GM13977 (cell line): ENCODE measurements at regions not wholly inside any gene's neighbourhood (a gene's known extent, or its start where the extent isn't known, plus 50 kb on each side); places are given as distances from the start of the nearest gene placed in this dataset.

ENCODE experiments used
- DNase-seq: peaks from one replicate; pipeline ENCODE4 v3.0.0; 2012; ENCODE audit warnings: low spot score
- in situ Hi-C: fragments of 300-500 bp; cut with MboI; formaldehyde crosslinking; loops from one replicate; pipeline ENCODE4 v1.12.0; 2022; ENCODE audit warnings: low sequenced_read_pairs, low pct_unique_long_range_greater_than_20kb, mixed read lengths, inconsistent platforms; ENCODE audit not compliant: unreplicated experiment
- TF ChIP-seq, protein P1 (sequence below): IDR thresholded peaks from 2 replicates; pipeline ENCODE4 v1.5.1; 2012; ENCODE audit warnings: mild to moderate bottlenecking, control low read depth; ENCODE audit not compliant: insufficient read depth; ENCODE audit errors: extremely low read depth, missing control alignments

DNA sequence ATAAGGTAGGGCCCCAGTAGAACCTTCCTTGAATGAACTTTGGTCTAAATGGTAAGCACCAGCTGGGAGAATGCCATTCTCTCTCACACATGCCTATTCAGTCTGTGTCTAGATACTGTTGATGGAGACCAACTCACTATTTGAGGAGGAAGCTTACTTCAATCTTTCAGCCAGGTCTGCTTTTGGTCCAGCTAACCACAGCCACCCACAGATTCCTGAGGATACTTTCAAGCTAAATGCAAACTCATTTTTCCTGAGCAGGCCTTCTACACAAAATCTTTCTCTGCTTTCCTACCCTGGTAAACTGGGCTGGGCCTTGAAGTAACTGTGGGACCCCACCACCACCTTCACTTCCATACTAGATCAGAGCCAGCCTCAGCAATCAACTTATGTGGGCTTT lies 76.9 kb upstream of the KLF3 start:
- DNase-seq: no peak
- in situ Hi-C loops: no loop called here
- TF ChIP-seq, protein P1, sequence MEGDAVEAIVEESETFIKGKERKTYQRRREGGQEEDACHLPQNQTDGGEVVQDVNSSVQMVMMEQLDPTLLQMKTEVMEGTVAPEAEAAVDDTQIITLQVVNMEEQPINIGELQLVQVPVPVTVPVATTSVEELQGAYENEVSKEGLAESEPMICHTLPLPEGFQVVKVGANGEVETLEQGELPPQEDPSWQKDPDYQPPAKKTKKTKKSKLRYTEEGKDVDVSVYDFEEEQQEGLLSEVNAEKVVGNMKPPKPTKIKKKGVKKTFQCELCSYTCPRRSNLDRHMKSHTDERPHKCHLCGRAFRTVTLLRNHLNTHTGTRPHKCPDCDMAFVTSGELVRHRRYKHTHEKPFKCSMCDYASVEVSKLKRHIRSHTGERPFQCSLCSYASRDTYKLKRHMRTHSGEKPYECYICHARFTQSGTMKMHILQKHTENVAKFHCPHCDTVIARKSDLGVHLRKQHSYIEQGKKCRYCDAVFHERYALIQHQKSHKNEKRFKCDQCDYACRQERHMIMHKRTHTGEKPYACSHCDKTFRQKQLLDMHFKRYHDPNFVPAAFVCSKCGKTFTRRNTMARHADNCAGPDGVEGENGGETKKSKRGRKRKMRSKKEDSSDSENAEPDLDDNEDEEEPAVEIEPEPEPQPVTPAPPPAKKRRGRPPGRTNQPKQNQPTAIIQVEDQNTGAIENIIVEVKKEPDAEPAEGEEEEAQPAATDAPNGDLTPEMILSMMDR: no peak

DNA sequence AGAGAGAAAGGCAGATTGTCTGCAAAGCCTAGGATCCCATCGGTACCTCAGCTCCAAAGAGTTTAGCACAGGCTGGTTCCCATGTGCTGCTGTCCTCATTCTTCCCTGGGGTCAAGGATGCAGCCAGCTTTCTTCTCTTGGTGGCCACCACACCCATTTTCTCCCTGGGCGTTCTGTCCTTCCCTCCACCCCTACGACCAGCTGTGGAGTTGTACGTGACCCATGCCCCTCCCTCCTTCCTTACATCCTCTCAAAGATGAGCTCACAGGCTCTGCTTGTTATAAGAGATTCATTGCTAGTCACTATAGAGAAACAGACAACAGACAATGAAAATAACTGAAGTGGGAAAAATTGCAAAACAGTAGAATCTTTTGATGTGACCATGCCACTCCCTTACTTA lies 74.0 kb upstream of the KLF3 start:
- no peak for DNase-seq
- TF ChIP-seq, protein P1: no peak
- in situ Hi-C loops: no loop called here

DNA sequence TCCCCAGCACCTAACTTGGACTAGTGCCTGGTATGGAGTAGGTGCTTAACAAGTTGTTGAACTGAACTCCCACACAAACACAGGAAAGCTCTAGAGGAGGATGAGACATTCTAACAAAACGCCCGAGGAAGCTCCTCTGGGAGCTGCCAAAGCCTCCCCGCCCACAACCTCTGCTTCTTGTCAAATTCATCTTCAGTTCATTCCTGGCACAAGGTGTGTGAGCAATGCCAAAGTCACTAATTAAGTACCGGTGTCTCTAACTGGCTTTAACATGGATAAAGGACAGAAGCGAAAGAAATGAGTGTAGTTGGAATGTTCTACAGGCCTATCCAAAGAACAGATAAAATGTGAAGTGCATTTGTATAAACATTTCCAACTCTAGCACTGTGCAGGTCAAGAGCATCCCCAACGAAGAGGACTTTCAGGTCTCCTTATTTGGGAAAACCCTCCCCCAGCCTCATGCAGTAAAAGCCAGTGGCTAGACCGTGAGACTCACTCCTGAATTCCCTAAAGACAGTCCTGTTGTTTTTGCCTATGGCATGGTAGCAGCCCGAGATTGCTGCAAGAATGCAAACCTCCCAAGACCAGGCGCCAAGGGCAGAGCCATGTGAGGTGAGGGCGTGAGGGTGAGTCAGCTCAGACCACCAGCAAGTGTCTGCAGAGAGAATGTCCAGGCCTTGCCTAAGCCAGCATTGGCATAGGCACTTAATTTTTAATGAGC lies 72.2 kb upstream of the KLF3 start:
- TF ChIP-seq, protein P1: no peak
- DNase-seq: no peak
- in situ Hi-C loops: no loop called here

DNA sequence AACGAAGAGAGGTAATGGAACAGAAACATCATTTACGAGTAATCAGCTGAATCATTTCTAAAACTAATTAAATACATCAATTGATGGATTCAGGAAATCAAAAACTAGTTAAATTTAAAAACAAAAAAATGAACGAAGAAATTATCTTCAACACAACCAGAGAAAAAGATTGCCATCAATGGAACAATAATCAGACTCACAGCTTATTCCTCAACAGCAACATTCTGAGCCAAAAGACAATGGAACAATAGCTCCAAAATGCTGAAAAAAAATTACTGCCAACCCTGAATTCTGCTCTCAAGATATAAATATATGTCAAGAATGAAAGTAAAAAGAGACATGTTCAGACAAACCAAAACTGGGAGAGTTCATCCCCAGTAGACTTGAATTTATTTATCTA lies 65.5 kb upstream of the KLF3 start:
- TF ChIP-seq, protein P1: no peak
- in situ Hi-C loops: no loop called here
- no peak for DNase-seq

DNA sequence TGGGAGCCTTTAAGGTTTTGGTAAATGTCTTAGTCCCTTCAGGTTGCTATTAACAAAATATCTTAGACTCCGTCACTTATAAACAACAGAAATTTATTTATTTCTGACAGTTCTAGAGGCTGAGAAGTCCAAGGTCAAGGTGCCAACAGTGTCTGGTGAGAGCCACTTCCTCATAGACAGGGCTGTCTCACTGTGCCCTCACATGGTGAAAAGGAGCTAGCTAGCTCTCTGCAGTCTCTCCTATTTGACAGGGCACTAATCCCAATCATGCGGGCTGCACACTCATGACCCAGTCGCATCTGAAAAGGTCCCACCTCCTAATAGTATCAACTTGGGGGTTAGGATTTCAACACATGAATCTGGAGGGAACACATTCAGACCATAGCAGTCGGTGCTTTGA lies 63.4 kb upstream of the KLF3 start:
- TF ChIP-seq, protein P1: peak; percentile 9
- DNase-seq: no peak
- in situ Hi-C loops: no loop called here

DNA sequence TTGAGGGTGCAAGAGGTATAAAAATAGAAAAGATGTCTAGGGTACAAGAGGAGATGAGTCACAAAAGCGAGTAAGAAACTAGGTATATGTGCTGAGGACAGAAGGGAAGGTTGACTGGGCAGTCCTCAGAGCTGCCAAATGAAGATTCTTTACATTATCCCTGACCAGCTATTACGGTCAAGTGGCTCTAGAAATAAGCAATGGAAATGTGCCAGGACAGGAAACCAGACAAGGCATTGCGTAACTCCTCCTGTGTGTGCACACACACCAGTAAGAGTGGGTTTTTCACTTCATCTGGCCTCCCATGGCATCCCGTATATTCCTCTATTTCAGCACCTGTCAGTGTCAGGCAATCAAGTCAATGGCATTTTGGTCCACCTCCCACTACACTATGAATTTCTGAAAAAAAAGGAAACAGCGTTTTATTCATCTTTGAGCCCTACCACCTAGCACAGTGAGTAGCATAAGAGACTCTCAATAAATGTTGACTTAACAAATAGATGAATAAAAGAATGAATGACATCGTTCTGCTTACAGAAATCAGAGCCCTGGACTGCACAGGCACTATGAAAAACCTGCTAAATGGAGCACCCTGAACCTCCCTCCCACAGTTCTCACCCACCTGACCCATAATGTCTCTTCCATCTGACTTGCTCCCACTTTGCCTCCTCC lies 62.6 kb upstream of the KLF3 start:
- TF ChIP-seq, protein P1: no peak
- in situ Hi-C loops: no loop called here
- no peak for DNase-seq
